GM23248 (cell line): ENCODE measurements at regions not wholly inside any gene's neighbourhood (a gene's known extent, or its start where the extent isn't known, plus 50 kb on each side); places are given as distances from the start of the nearest gene placed in this dataset.

Experiments used
- DNase-seq: peaks from one replicate; pipeline ENCODE4 v3.0.0-alpha.2; 2015
- H2AFZ ChIP-seq: fragments of 200-600 bp; sonication (generic); 2 replicates; pipeline ENCODE4 v1.6.1; 2016; ENCODE audit warnings: antibody characterized with exemption
- H3F3A ChIP-seq: fragments of 200-600 bp; sonication (generic); 2 replicates; pipeline ENCODE4 v1.6.1; 2016; ENCODE audit warnings: mild to moderate bottlenecking, antibody characterized with exemption, mixed run types; ENCODE audit not compliant: insufficient read depth
- H3K27ac ChIP-seq: fragments of 200-600 bp; sonication (generic); 2 replicates; pipeline ENCODE4 v1.5.1; 2016; ENCODE audit warnings: mild to moderate bottlenecking
- H3K27me3 ChIP-seq: fragments of 200-600 bp; sonication (generic); replicated peaks from 2 replicates; pipeline ENCODE4 v1.6.1; 2016; ENCODE audit warnings: mild to moderate bottlenecking; ENCODE audit not compliant: insufficient read depth
- H3K36me3 ChIP-seq: fragments of 200-600 bp; sonication (generic); 2 replicates; pipeline ENCODE4 v1.6.1; 2016; ENCODE audit warnings: low read depth, mild to moderate bottlenecking
- H3K4me1 ChIP-seq: fragments of 200-600 bp; sonication (generic); 2 replicates; pipeline ENCODE4 v1.6.1; 2016; ENCODE audit warnings: mild to moderate bottlenecking; ENCODE audit not compliant: insufficient read depth
- H3K4me2 ChIP-seq: fragments of 200-600 bp; sonication (generic); one replicate; pipeline ENCODE4 v1.6.1; 2016; ENCODE audit warnings: mild to moderate bottlenecking; ENCODE audit not compliant: unreplicated experiment
- H3K4me3 ChIP-seq: fragments of 200-600 bp; sonication (generic); 2 replicates; pipeline ENCODE4 v1.5.1; 2016; ENCODE audit warnings: mild to moderate bottlenecking
- H3K79me2 ChIP-seq: fragments of 200-600 bp; sonication (generic); 2 replicates; pipeline ENCODE4 v1.6.1; 2016; ENCODE audit warnings: mild to moderate bottlenecking; ENCODE audit not compliant: insufficient read depth
- H3K9ac ChIP-seq: fragments of 200-600 bp; sonication (generic); 2 replicates; pipeline ENCODE4 v1.6.1; 2016; ENCODE audit warnings: mild to moderate bottlenecking
- H3K9me2 ChIP-seq: fragments of 200-600 bp; sonication (generic); 2 replicates; pipeline ENCODE4 v1.6.1; 2016; ENCODE audit warnings: mixed run types, mild to moderate bottlenecking, moderate library complexity; ENCODE audit not compliant: insufficient read depth
- H3K9me3 ChIP-seq: fragments of 200-600 bp; sonication (generic); one replicate; pipeline ENCODE4 v1.6.1; 2017; ENCODE audit warnings: low read depth
- H4K20me1 ChIP-seq: fragments of 200-600 bp; sonication (generic); 2 replicates; pipeline ENCODE4 v1.6.0; 2016; ENCODE audit not compliant: insufficient read depth
- EZH2 ChIP-seq: fragments of 200-600 bp; sonication (generic); IDR thresholded peaks from 2 replicates; pipeline ENCODE4 v1.6.1; 2018; ENCODE audit warnings: antibody characterized with exemption, mild to moderate bottlenecking; ENCODE audit not compliant: insufficient read depth, poor library complexity, severe bottlenecking
- EZH2phosphoT487 ChIP-seq: fragments of 200-600 bp; sonication (generic); IDR thresholded peaks from 2 replicates; pipeline ENCODE4 v1.6.1; 2018; ENCODE audit warnings: antibody characterized with exemption, moderate library complexity, mild to moderate bottlenecking, low read depth; ENCODE audit not compliant: insufficient read depth
- WGBS, 2 experiments: methylation state at CpG; one replicate each; pipeline ENCODE4 v1.1.6; 2015 to 2017; ENCODE audit warnings: low lambda C conversion rate in 2 of 2, low coverage in 1 of 2; ENCODE audit errors: missing lambda C conversion rate in 2 of 2; 5-methylcytosine and 5-hydroxymethylcytosine counted together
- in situ Hi-C: fragments of 300-500 bp; cut with MboI; formaldehyde crosslinking; loops from 2 replicates; pipeline ENCODE4 v1.15.0; 2020

- TF ChIP-seq EZH2phosphoT487 = no peak
- TF ChIP-seq EZH2 = no peak
- Histone ChIP-seq H3K9me2 (no peaks in the 10 kb centered on the region), H3K9me3 (no peaks in the 10 kb centered on the region), H3K9ac (no peak overlapping the region), H3K27me3 (no peaks in the 10 kb centered on the region), H3K79me2 (no peaks in the 10 kb centered on the region), H3K27ac (no peak overlapping the region), H2AFZ (no peak overlapping the region), H3K4me2 (no peak overlapping the region), H3K4me1 (peaks cover 32% of the 10 kb centered on the region), H3K36me3 (no peaks in the 10 kb centered on the region), H3F3A (no peaks in the 10 kb centered on the region), H3K4me3 (no peak overlapping the region), H4K20me1 (no peaks in the 10 kb centered on the region)
- DNase-seq = no peak
- in situ Hi-C loops = no loop called here
- WGBS, 2 experiments = 91 to 93% methylated on average over 22 of the region's 22 CpGs
Observed at GRCh38 chr6:169160091-169160854, 93.4 kb downstream of the THBS2 start.

- Histone ChIP-seq H3K9ac (no peak overlapping the region), H3F3A (no peaks in the 10 kb centered on the region), H3K9me3 (no peaks in the 10 kb centered on the region), H3K27ac (no peak overlapping the region), H3K4me2 (no peak overlapping the region), H3K27me3 (no peaks in the 10 kb centered on the region), H3K9me2 (no peaks in the 10 kb centered on the region), H3K79me2 (no peaks in the 10 kb centered on the region), H3K36me3 (no peaks in the 10 kb centered on the region), H2AFZ (no peak overlapping the region), H3K4me3 (no peak overlapping the region), H4K20me1 (no peaks in the 10 kb centered on the region), H3K4me1 (peaks cover 32% of the 10 kb centered on the region)
- in situ Hi-C loops = no loop called here
- TF ChIP-seq EZH2phosphoT487 = no peak
- no peak for TF ChIP-seq EZH2
- WGBS, 2 experiments = 95 to 96% methylated on average over 15 of the region's 15 CpGs
- DNase-seq = no peak
Observed at GRCh38 chr6:169159331-169159730, 94.3 kb downstream of the THBS2 start.

GRCh38 chr6:169158691-169159090 is 95.0 kb downstream of the THBS2 start:
- H3K9me2 ChIP-seq = no peaks in the 10 kb centered on the region
- H3K27me3 ChIP-seq = no peaks in the 10 kb centered on the region
- peak overlapping the region; percentile 46 for H3K4me2 ChIP-seq
- TF ChIP-seq EZH2phosphoT487 = no peak
- no peak for TF ChIP-seq EZH2
- DNase-seq = no peak
- in situ Hi-C loops = no loop called here
- H3K27ac ChIP-seq = peak overlapping the region; percentile 49
- 67 to 74% methylated on average over 10 of the region's 10 CpGs for WGBS, 2 experiments
- H3K9me3 ChIP-seq = no peaks in the 10 kb centered on the region
- peak overlapping the region; percentile 59 for H3K9ac ChIP-seq
- no peak overlapping the region for H3K4me3 ChIP-seq
- H2AFZ ChIP-seq = peak overlapping the region; percentile 79
- H4K20me1 ChIP-seq = no peaks in the 10 kb centered on the region
- peaks cover 31% of the 10 kb centered on the region for H3K4me1 ChIP-seq
- H3K79me2 ChIP-seq = no peaks in the 10 kb centered on the region
- H3K36me3 ChIP-seq = no peaks in the 10 kb centered on the region
- H3F3A ChIP-seq = no peaks in the 10 kb centered on the region

- H3K4me1 ChIP-seq = peaks cover 25% of the 10 kb centered on the region
- H3K4me3 ChIP-seq = no peak overlapping the region
- no peaks in the 10 kb centered on the region for H4K20me1 ChIP-seq
- 16 to 19% methylated on average over 10 of the region's 10 CpGs for WGBS, 2 experiments
- DNase-seq = peak; percentile 55
- peak overlapping the region; percentile 59 for H3K9ac ChIP-seq
- H2AFZ ChIP-seq = peak overlapping the region; percentile 79
- peak overlapping the region; percentile 49 for H3K27ac ChIP-seq
- H3K27me3 ChIP-seq = no peaks in the 10 kb centered on the region
- no peak for TF ChIP-seq EZH2
- H3K79me2 ChIP-seq = no peaks in the 10 kb centered on the region
- no peaks in the 10 kb centered on the region for H3F3A ChIP-seq
- H3K36me3 ChIP-seq = no peaks in the 10 kb centered on the region
- peak overlapping the region; percentile 46 for H3K4me2 ChIP-seq
- in situ Hi-C loops = no loop called here
- no peaks in the 10 kb centered on the region for H3K9me2 ChIP-seq
- H3K9me3 ChIP-seq = no peaks in the 10 kb centered on the region
Observed at GRCh38 chr6:169158174-169158573, 95.5 kb downstream of the THBS2 start.
